GM23338 (cell line): ENCODE measurements at regions not wholly inside any gene's neighbourhood (a gene's known extent, or its start where the extent isn't known, plus 50 kb on each side); places are given as distances from the start of the nearest gene placed in this dataset.

Source experiments
- ATAC-seq: fragments of 200-7000 bp; cut with Tn5 transposase; 3 replicates; pipeline ENCODE4 v1.9.1; 2020
- DNase-seq: peaks from one replicate; pipeline ENCODE4 v3.0.0-alpha.2; 2015; ENCODE audit warnings: low spot score
- H2AFZ ChIP-seq: fragments of 200-600 bp; sonication (generic); 2 replicates; pipeline ENCODE4 v1.8.0; 2016; ENCODE audit warnings: antibody characterized with exemption, mild to moderate bottlenecking, moderate library complexity
- H3F3A ChIP-seq: fragments of 200-600 bp; sonication (generic); replicated peaks from 2 replicates; pipeline ENCODE4 v1.8.0; 2017; ENCODE audit warnings: antibody characterized with exemption, mixed run types, low read depth
- H3K27ac ChIP-seq: fragments of 200-600 bp; sonication (generic); 2 replicates; pipeline ENCODE4 v1.6.1; 2016; ENCODE audit warnings: low read depth
- H3K27me3 ChIP-seq: fragments of 200-600 bp; sonication (generic); 2 replicates; pipeline ENCODE4 v1.8.0; 2016; ENCODE audit warnings: mild to moderate bottlenecking, mixed run types, moderate library complexity; ENCODE audit not compliant: insufficient read depth
- H3K36me3 ChIP-seq: fragments of 200-600 bp; sonication (generic); 2 replicates; pipeline ENCODE4 v1.8.0; 2016; ENCODE audit warnings: mild to moderate bottlenecking; ENCODE audit not compliant: insufficient read depth
- H3K4me1 ChIP-seq: fragments of 200-600 bp; sonication (generic); 2 replicates; pipeline ENCODE4 v1.8.0; 2016; ENCODE audit warnings: mild to moderate bottlenecking, moderate library complexity; ENCODE audit not compliant: insufficient read depth
- H3K4me2 ChIP-seq: fragments of 200-600 bp; sonication (generic); 2 replicates; pipeline ENCODE4 v1.7.1; 2017; ENCODE audit warnings: mixed run types
- H3K4me3 ChIP-seq: fragments of 200-600 bp; sonication (generic); 2 replicates; pipeline ENCODE4 v1.6.1; 2016; ENCODE audit warnings: mixed run types
- H3K79me2 ChIP-seq: fragments of 200-600 bp; sonication (generic); replicated peaks from 2 replicates; pipeline ENCODE4 v1.8.0; 2017; ENCODE audit warnings: mild to moderate bottlenecking; ENCODE audit not compliant: insufficient read depth
- H3K9me2 ChIP-seq: fragments of 200-600 bp; sonication (generic); 2 replicates; pipeline ENCODE4 v1.8.0; 2017; ENCODE audit not compliant: insufficient read depth
- H4K20me1 ChIP-seq: fragments of 200-600 bp; sonication (generic); replicated peaks from 2 replicates; pipeline ENCODE4 v1.8.0; 2017; ENCODE audit warnings: mild to moderate bottlenecking; ENCODE audit not compliant: insufficient read depth
- H3K27ac Mint-ChIP-seq: 2 replicates; pipeline ENCODE4 v1.8.0; 2020; ENCODE audit warnings: inconsistent platforms, mild to moderate bottlenecking, moderate library complexity, mixed read lengths
- H3K27me3 Mint-ChIP-seq: 3 replicates; pipeline ENCODE4 v1.8.0; 2022; ENCODE audit warnings: low read depth, mild to moderate bottlenecking, moderate library complexity, mixed read lengths, inconsistent platforms; ENCODE audit not compliant: insufficient read depth, poor library complexity
- H3K36me3 Mint-ChIP-seq: 3 replicates; pipeline ENCODE4 v1.8.0; 2021; ENCODE audit warnings: low read depth, mild to moderate bottlenecking, inconsistent platforms, moderate library complexity, mixed read lengths
- H3K4me1 Mint-ChIP-seq: 3 replicates; pipeline ENCODE4 v1.8.0; 2020; ENCODE audit warnings: mild to moderate bottlenecking, inconsistent platforms, mixed read lengths
- H3K4me3 Mint-ChIP-seq: 3 replicates; pipeline ENCODE4 v1.8.0; 2021; ENCODE audit warnings: moderate library complexity, mild to moderate bottlenecking, inconsistent platforms, mixed read lengths
- H3K9me3 Mint-ChIP-seq: 3 replicates; pipeline ENCODE4 v1.8.0; 2020; ENCODE audit warnings: moderate library complexity, mild to moderate bottlenecking, inconsistent platforms, mixed read lengths
- CREB1 ChIP-seq: fragments of 250-450 bp; sonication (Bioruptor Pico); IDR thresholded peaks from 2 replicates; pipeline ENCODE4 v1.5.0; 2020; ENCODE audit warnings: low read depth, mild to moderate bottlenecking, moderate library complexity
- CTCF ChIP-seq, 2 experiments: fragments of 200-600 bp in 1 of 2; sonication (generic) in 1 of 2; conservative IDR thresholded peaks; 2 replicates each; pipeline versions ENCODE4 v1.5.1 to v1.6.1; 2016 to 2017; ENCODE audit warnings: antibody characterized with exemption in 2 of 2, low read depth in 2 of 2, mild to moderate bottlenecking in 2 of 2, moderate library complexity in 1 of 2
- ETS1 ChIP-seq: IDR thresholded peaks from 2 replicates; pipeline ENCODE4 v1.6.1; 2016; ENCODE audit warnings: antibody characterized with exemption
- EZH2 ChIP-seq: fragments of 200-600 bp; sonication (generic); IDR thresholded peaks from one replicate; pipeline ENCODE4 v1.8.0; 2017; ENCODE audit warnings: antibody characterized with exemption, mild to moderate bottlenecking, low read depth; ENCODE audit not compliant: unreplicated experiment
- POLR2AphosphoS5 ChIP-seq: IDR thresholded peaks from 2 replicates; pipeline ENCODE4 v1.6.1; 2016; ENCODE audit warnings: antibody characterized with exemption, low read depth
- ZNF331 ChIP-seq: fragments of 250-450 bp; sonication (Bioruptor Pico); IDR thresholded peaks from 2 replicates; pipeline ENCODE4 v1.5.0; 2020; ENCODE audit warnings: low read depth, mild to moderate bottlenecking, moderate library complexity

DNA sequence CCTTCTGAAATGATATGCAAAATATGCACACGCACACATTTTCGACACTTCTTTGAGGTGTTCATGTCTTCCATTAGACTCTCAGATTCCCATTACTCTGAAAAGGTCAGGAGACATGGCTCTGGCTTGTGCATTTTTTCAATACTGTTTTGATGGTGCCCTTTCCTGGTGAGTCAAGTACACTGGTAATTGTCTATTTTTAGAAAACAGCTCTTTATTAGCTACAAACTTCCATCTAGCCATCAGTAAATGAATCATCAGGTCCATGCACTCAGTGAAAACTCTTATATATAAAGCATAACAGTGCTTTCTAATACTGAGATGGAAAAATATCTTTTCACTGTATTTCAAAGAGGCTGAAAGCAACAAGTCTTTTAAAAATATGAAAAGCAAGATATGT, 194.9 kb downstream of the GALNT1 start:
- no peaks in the 10 kb centered on the region for H3K36me3 ChIP-seq
- ATAC-seq (no peak), DNase-seq (no peak)
- no peak overlapping the region for H3K27ac ChIP-seq
- H3K79me2 ChIP-seq = no peaks in the 10 kb centered on the region
- H3K4me3 ChIP-seq = no peak overlapping the region
- no peak overlapping the region for H2AFZ ChIP-seq
- H3K9me2 ChIP-seq = no peaks in the 10 kb centered on the region; the same call in 1 of the 2 replicates
- TF ChIP-seq ETS1 = no peak
- TF ChIP-seq CREB1 (CRISPR knock-in tag) = no peak
- TF ChIP-seq ZNF331 (CRISPR knock-in tag) = no peak
- no peak for TF ChIP-seq CTCF (conservative IDR thresholded peaks at IDR 0.05; ENCODE audit: low read depth in 2 of 2)
- no peak for TF ChIP-seq POLR2AphosphoS5
- peaks cover 11% of the 10 kb centered on the region; the same call in 1 of the 2 replicates for H3K4me1 ChIP-seq
- no peaks in the 10 kb centered on the region; the same call in 2 of the 3 replicates for H3K36me3 Mint-ChIP-seq
- no peaks in the 10 kb centered on the region; the same call in 2 of the 3 replicates for H3K9me3 Mint-ChIP-seq
- peaks cover 11% of the 10 kb centered on the region for H3K27me3 Mint-ChIP-seq
- no peak overlapping the region for H3K4me3 Mint-ChIP-seq
- H3K27ac Mint-ChIP-seq = no peak overlapping the region
- H3K27me3 ChIP-seq = no peaks in the 10 kb centered on the region
- no peaks in the 10 kb centered on the region for H4K20me1 ChIP-seq
- 0 out of 2 replicates have a peak, but pooled peaks cover 3% of the 10 kb centered on the region for H3F3A ChIP-seq
- H3K4me2 ChIP-seq = no peak overlapping the region
- peaks cover 14% of the 10 kb centered on the region for H3K4me1 Mint-ChIP-seq

GRCh38 chr18:35777039-35777438, 195.4 kb upstream of the RMP24 start:
- H3K4me3 Mint-ChIP-seq = no peak overlapping the region
- H3K36me3 ChIP-seq = no peaks in the 10 kb centered on the region
- H4K20me1 ChIP-seq = no peaks in the 10 kb centered on the region
- no peak overlapping the region for H3K4me2 ChIP-seq
- no peaks in the 10 kb centered on the region; the same call in 1 of the 2 replicates for H3K9me2 ChIP-seq
- peaks cover 11% of the 10 kb centered on the region; the same call in 1 of the 2 replicates for H3K4me1 ChIP-seq
- DNase-seq (peak; percentile 41), ATAC-seq (peak; percentile 64)
- H3K4me3 ChIP-seq = no peak overlapping the region
- no peak overlapping the region for H3K27ac ChIP-seq
- H3K36me3 Mint-ChIP-seq = no peaks in the 10 kb centered on the region; the same call in 2 of the 3 replicates
- no peaks in the 10 kb centered on the region; the same call in 2 of the 3 replicates for H3K9me3 Mint-ChIP-seq
- H3F3A ChIP-seq = 0 out of 2 replicates have a peak, but pooled peaks cover 3% of the 10 kb centered on the region
- H3K27me3 ChIP-seq = no peaks in the 10 kb centered on the region
- H2AFZ ChIP-seq = no peak overlapping the region
- TF ChIP-seq EZH2 = no peak
- TF ChIP-seq CTCF (conservative IDR thresholded peaks at IDR 0.05; ENCODE audit: low read depth in 2 of 2) = peak in 1 of 2 experiments; percentile 50; a peak in 2 of 4 replicates
- peaks cover 11% of the 10 kb centered on the region for H3K27me3 Mint-ChIP-seq
- H3K4me1 Mint-ChIP-seq = peaks cover 15% of the 10 kb centered on the region
- no peak overlapping the region for H3K27ac Mint-ChIP-seq
- no peaks in the 10 kb centered on the region for H3K79me2 ChIP-seq
